GM12878 (cell line): ENCODE measurements at regions not wholly inside any gene's neighbourhood (a gene's known extent, or its start where the extent isn't known, plus 50 kb on each side); places are given as distances from the start of the nearest gene placed in this dataset.

Experiments
- RFX5 ChIP-seq: IDR thresholded peaks from 2 replicates; pipeline ENCODE4 v1.6.1; 2011; ENCODE audit warnings: low read depth, low read length, improper control_type of control experiment
- ZNF274 ChIP-seq: IDR thresholded peaks from one replicate; pipeline ENCODE4 v1.8.0; 2011; ENCODE audit not compliant: insufficient read length, insufficient read depth

DNA sequence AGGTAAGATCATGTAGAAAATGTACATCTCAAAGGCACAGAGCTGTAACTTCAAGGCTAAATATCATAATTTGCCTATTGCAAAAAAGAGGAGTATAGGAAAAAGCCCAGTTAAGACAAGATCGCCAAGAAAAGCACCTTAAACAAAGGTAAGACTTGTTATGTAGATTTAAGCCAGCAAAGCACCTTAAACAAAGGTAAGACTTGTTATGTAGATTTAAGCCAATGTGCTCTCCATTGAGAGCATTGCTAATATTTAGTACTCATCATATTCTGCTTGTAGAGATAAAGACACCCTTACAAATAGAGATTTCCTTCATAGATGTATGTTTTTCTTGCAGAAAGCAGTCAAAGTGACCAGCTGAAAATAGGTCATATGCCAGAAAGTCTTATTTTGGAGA is 115.8 kb downstream of the ADAM29 start:
- no peak for TF ChIP-seq RFX5
- TF ChIP-seq ZNF274 = no peak
